Right renal pelvis (tissue), 4 donors: ENCODE measurements at regions not wholly inside any gene's neighbourhood (a gene's known extent, or its start where the extent isn't known, plus 50 kb on each side); places are given as distances from the start of the nearest gene placed in this dataset.
A peak's percentile ranks its signal among the peaks of the same experiment; 100 is the strongest.
"Not testable (repeated sequence)": the region's sequence is repeated elsewhere in the genome, so short reads cannot be mapped to it uniquely, and the experiment has no call there.

Source experiments
- DNase-seq, 4 donors: peaks; one replicate each; pipeline ENCODE4 v3.0.0-alpha.2; 2013; ENCODE audit warnings: low read depth in 4 of 4, low spot score in 3 of 4, missing footprints in 1 of 4

DNA sequence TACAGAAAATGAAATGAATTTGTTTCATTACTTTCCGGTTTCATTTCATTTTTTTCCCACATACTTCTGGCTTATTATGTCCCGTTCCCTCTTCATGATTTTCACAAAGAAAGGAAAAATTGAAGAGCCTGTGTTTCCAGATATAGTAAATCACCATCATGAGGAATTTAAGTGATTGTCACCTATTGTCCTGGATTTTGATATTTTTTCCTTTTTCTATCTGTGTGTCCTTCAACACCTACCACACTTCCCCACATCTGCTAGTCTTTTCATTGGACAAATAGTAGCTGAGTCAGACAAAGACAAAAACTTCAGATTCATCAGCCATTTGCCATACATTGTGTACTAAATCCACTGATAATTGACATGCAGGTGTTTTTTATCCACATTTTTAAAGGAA, 258.2 kb upstream of the HSF2 start:
- DNase-seq = no peak

DNA sequence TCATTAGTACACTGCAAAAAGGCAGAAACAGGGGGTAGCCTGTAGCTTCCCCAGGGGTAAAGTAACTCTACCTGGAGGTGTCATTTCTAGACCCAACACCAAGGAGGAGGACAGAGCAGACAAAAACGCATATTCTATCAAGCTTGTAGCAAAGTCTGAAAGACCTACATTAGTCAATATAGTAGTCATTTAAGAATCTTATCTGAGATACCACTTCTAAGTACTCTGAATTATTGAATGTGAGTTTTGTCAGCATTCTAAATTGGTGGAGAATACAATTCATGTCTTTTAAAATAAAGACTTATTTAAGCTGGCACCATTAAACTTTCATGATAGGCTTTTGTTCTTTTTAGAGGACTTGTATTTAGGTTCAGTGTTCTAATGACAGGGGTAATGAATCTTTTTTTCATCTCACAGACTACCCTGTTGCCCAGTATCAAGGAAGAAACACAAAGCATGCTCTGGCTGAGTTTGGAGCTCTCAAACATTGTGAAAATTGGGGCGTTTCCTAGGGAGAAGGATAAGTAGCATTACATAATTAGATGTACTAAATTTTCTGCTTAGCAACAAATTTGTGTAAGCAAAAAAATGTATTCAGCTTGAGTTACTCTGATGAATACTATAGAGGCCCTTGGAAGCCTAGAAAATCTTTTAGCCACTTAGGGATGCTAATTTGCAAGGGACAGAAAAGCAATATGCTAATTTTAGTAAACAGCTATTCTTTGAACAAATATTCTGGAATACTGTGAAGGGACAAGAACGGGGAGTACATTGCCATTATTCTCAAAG, 255.4 kb upstream of the HSF2 start:
- no peak for DNase-seq

DNA sequence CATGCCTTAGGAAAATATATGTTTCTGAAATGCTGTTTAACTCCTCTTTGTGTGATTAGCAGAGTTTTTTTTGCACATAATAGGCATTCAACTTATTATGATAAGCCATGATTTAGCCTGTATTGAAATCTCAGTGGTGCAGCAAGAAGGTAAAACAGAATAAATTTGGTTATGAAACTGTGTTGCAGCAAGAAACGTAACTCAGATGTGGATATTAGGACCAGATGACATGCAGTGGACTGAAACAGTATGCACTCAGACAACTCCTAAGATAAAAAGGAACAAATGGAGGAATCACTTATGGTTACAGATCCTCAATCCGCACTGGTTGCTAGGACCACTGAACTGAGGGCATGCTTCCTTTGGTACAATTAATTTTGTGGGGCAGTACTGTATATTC, 254.2 kb upstream of the HSF2 start:
- no peak for DNase-seq

DNA sequence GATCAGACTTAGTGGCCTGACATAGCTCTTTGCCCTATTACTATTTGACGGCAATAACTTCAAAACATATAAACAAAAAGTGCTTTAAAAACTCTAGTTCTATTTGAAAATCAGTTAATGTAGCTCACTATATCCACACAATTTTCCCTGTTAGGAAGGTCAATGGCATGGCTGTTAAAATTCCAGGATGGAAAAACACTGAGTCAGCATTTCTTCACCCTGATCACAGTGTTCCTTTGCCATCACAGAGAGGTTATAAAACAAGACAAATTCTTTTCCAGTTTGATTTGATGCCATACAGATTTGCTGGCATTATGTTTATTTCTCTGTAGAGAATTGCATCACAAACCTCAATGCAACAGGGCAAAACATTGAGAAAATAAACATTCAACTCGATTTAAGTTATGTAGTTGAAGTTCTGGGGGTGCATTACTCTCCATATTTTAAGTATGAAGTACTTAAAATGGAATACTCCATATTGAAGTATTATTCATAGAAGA, 253.7 kb upstream of the HSF2 start:
- DNase-seq = no peak

DNA sequence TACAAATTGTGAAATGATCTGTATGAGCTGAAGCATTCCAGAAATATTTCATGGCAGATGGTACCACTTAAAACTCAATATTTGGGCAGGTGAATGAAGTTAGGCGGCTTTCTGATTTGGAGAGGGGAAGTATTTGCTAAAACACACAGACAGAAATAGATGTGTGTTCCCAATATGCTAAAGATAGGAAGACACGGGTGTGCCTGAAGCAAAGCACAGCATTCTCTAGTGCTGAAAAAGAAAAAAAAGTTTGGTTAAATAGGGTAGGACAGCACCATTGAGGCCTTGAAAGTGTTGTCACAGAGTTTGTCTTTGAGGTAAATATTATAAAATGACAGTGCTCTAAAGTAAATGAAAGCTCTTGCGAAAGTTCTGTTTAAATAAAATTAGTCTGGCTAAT, 252.2 kb upstream of the HSF2 start:
- DNase-seq = no peak

DNA sequence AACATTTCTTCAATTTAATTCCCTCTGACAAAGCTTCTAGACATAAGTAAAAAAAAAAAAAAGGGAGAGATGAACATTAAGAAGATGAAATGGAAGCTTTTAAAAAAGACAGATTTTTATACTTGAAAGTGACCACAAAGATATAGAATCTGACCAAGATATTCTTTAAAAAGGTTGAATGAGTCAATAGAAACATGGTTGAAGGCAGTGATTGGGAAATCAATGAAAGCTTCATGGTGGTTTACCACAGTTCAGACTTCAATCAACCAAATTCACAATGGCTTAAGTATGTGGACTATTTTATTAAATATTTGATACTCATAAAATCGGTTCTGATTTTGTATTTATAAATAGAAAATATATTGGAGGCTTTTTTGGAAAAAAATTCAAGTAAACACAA, 248.4 kb upstream of the HSF2 start:
- DNase-seq = no peak

DNA sequence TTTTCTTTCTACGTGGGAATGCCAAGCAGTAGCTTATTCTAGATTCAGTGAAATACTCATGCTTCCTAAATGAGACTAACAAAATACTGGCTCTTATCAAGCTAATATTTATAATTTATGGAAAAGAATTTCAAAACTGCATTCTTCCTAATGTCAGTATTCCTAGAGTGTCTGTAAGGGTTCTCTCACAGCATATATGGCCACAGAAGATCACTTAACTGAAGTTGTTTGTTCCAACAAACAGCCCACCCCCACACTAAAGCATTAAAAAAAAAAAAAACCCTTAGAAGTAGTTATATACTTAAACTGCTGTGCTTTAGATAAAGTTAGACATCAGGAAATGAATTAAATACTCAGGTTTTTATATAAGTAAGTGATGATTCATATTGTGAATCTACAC, 247.7 kb upstream of the HSF2 start:
- DNase-seq = no peak

DNA sequence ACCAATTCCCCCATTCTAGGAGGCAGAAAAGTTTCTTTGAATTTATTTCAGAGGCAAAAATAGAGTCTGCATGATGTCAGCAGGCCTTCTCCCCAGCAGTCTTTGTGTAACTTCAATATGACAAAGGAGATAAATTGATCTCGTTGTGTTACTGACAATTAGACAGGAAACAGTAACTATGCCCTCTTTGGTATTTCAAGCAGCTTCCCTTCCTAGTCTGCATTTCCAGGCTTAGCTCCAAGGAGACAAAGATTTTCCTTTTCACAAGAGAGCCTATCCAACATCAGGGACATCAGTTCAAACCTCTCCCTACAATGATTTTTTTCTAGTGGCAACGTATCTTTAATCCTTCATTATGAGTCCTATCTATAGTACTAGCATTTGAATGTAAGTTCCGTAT, 245.9 kb upstream of the HSF2 start:
- no peak for DNase-seq

DNA sequence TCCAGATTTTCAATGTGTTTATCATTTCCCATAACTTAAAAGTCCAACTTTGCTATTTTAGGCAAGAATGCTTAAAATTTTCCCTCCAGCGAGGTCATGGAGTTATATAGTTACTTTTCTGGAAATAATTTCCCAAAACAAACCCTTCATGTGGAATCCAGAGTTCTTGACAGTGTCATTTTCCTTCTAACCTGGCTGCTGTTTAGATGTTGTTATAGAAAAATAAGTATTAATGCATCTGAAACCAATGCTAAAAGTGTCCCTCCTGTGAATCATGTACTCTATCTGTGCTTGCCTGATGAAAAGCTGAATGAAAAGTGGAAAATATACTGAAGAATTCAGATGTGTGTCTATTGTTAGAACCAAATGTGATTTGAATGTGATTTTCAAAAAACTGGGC, 245.3 kb upstream of the HSF2 start:
- DNase-seq = no peak

DNA sequence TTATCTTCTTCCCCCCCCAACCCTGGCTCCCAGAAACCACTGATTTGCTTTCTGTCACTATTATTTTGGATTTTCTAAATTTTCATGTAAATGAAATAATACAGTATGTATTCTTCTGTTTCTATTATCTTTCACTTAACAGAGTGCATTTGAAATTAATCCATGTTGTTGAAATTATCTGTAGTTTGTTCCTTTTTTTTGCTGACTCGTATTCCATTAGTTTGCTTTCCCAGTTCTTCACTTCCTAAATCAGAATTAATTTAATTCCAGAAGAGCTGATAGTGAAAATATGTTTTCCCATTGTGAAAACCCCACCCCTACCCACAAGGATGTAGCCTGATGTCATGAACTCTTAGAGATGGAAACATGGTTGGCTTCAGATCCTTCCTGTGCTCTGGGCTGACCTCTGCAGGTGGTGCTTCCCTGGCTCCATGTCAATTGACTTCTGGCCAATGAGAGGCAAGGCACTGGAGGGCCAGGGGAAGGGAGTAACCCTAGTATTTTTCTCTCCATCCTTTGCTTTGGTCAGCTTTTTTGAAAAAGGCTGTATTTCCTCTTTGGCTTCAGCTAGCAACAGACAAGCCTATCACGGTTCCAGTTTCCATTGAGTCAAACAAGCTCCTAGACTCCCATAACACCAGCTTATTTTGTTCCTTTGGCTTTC, 244.4 kb upstream of the HSF2 start:
- DNase-seq = no peak

DNA sequence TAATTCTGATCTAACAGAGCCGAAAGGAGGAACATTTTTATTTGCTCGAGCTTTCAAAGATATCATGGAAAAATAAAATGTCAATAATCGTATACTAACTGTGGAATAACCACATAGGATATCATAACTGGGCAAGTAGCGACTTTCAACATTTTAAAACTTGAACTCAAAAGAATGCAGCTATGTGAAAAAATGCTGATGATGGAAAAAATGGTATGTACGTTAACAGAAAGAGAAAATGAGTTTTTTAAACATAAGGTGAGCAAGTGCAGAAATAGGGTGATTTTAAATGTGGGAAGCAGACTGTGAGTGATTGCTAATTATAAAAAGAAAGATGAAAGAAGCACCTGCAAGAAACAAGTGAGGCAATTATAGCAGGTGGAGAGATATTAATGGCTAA, 238.3 kb upstream of the HSF2 start:
- DNase-seq = no peak

DNA sequence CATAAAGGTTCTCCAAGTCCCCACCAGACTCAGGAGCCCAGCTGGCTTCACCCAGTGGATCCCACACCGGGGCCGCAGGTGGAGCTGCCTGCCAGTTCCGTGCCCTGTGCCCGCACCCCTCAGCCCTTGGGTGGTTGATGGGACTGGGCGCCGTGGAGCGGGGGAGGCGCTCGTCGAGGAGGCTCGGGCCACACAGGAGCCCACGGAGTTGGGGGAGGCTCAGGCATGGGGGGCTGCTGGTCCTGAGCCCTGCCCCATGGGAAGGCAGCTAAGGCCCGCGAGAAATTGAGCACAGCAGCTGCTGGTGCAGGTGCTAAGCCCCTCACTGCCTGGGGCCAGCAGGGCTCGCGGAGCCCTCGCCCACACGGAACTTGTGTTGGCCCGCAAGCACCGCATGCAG, 234.4 kb upstream of the HSF2 start:
- DNase-seq = no peak

DNA sequence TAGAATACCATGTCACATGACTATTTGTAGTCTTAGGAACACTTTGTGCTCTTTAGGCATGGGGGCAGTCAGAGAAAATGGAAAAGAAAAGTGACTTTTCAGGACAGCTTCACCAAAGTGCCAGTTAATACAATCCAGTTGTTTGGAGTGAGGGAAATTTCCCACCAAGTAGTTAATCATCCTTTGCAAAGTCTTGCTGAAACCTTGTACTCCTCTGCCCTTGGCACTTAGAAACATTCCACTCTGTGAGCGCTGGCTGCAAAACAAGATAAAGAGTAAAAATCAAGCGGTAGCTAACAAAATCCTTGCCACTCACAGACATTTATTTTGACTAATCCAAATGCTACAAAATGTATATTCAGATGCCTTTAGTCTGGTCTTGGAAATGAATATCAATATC, 229.2 kb upstream of the HSF2 start:
- no peak for DNase-seq

DNA sequence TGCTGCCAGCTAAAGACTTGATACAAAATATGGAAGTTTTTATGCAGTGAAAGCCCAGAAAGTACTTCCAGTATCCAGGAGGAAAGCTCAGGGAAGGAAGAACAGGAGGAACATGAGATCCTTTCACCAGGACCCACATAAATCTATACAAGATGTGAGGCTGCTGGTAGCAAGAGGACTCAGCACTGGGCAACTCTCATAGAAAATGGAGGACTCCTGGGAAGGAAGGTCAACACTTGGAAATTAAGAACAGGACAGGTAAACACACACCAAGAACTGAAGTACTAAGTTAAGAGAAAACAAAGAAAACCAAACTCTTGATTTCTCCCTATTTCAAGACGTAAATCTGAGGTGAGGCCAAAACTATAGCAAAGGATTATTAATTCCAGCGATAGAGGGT, 220.5 kb upstream of the HSF2 start:
- DNase-seq = no peak

DNA sequence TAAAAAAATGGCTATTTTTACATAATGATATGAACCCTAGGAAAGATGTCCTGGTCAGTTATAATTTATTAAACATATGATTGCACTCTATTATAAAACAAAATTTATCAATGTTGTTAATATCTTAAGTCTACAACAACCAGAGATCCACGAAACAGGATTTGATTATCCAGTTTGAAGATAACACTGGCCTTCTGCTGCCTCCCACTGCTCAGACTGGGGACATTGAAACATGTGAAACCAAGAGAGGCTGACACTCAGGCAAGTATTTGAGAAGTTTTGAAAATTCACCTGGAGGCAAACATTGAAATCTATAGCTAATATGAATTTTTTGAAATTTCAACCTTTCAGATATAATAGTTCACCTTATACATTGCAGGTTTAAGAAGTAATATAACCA, 219.3 kb upstream of the HSF2 start:
- DNase-seq = no peak

DNA sequence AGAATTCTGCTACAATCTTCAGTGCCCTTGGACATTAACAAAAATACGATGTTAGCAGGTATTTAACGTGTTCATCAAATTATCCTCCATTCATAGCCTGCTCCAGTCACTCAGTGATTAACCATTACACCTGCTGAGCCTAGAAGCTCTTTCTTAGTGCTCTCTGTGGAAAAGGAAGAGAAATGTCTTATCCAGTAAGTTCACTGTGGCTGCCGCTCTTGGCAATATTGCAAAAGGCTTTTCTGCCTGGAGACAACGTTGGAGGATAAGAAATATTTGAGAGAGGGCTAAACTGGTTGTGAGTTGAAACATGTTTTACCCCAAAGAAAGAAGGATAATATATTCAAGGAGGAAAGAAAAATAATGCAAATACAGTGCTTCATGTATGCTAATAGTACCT, 217.4 kb upstream of the HSF2 start:
- no peak for DNase-seq

DNA sequence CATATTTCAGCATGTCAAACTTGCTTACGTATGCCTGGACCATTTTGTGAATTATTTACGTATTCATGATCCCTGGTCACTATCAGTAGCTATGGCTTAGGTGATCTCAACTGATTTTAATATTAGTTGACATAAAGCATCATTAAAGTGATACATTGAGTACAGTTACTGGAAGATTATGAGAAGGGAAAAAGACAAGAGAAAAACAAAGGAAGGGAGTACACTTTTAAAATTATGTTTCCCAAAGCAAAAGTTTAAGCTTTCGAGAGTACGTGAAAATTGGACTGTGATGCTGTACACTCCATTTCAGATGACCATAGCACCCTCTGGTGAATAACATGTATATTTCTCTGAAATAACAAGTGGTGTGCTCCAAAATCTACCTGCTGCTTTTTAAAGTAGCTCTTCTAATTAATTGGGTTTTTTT, 215.0 kb upstream of the HSF2 start:
- DNase-seq = peak; percentile 3 to 17 (median 6)

DNA sequence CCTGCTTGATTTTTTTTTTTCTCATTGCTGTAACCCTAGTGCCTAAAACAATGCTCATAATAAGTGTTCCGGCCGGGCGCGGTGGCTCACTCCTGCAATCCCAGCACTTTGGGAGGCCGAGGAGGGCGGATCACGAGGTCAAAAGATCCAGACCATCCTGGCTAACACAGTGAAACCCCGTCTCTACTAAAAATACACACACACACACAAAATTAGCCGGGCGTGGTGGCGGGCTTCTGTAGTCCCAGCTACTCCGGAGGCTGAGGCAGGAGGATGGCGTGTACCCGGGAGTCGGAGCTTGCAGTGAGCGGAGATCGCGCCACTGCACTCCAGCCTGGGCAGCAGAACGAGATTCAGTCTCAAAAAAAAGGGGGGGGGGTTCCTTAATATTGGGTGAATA, 214.0 kb upstream of the HSF2 start:
- DNase-seq = not testable (repeated sequence)

DNA sequence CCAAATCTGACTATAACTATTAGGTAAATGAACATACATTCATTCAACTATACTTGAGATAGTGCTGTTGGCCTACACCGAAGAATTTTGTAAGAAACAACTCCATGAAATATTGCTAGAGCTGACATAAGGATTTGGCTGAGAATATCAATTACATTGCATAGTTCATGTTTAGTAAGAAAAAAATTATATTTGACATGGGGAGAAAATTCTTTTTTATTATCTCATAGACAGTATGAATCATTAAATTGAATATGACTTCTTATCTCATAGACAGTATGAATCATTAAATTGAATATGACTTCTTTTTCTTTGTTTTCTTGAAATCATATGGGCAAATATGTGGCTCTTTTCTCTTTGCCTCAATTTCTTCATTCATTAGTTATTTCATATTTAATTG, 212.3 kb upstream of the HSF2 start:
- DNase-seq = no peak

DNA sequence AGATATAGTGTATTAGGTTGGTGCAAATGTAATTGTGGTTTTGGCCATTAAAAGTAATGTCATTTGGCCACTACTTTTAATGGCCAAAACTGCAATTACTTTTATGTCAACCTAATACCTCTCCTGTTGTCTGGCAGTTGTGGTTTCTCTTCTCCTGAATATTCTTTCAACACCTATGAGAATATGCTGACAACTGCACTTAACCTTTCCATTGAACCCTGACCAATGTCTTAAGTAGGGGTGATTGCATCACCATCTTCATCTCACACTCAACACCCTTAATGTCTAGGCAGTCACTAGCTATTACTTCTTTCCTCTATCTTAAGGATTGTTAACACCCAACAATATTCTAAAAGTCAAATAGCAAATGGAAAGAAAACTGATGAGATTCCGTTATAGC, 200.5 kb upstream of the HSF2 start:
- no peak for DNase-seq

DNA sequence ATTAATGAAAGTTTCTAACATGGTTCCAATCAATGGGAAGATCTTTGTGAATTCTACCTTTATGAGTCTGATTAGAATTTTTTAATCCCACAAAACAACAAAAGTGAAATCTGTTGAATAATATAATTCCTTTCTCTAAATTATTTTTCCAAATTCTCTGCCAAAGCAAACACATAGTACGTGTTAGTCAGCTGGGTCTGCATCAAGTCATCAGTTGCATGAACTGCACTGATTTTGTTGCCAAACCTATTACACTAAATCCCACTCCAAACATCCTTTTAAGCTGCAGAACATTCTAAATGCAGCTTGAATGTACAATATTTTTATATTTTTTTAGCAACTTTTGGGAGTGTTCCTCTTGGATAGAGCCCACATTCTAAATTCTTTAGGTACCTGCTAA, 199.0 kb upstream of the HSF2 start:
- DNase-seq = no peak

DNA sequence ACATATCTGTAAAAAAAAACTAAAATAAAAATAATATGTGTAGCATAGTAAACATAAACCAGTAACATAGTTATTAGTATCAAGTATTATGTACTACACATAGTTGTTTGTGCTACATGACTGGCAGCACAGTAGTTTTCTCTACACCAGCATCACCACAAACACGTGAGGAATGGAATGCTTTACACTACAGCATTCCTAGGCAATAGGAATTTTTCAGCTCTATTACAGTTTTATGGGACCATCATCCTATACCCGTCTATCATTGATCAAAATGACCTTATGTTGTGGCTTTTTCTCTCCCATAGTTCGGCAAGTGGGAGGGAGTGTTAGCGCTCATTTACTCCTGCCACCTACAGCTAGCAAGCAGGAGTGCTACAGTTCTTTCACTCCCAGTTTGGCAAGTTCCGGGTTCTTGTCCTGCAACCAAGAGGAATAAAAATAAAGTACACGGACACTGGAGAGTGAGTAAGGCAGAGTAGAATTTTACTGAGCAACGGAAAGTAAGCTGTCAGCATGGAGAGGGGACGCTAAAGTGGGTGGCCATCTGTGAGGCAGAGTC, 196.8 kb upstream of the HSF2 start:
- no peak for DNase-seq
